Mucosa of descending colon (tissue), 3 donors: ENCODE measurements at regions not wholly inside any gene's neighbourhood (a gene's known extent, or its start where the extent isn't known, plus 50 kb on each side); places are given as distances from the start of the nearest gene placed in this dataset.
"Not testable (repeated sequence)": the region's sequence is repeated elsewhere in the genome, so short reads cannot be mapped to it uniquely, and the experiment has no call there.

Source experiments
- ATAC-seq: fragments of 200-7000 bp; cut with Tn5 transposase; one replicate; pipeline ENCODE4 v1.9.1; 2020; ENCODE audit warnings: mild to moderate bottlenecking, moderate library complexity
- DNase-seq, 3 donors: peaks; one replicate each; pipeline ENCODE4 v3.0.0-alpha.2; 2020
- H3K36me3 ChIP-seq: fragments of 200-600 bp; one replicate; pipeline ENCODE4 v1.8.0; 2021; ENCODE audit warnings: low read depth, mild to moderate bottlenecking
- H3K4me1 ChIP-seq: fragments of 200-600 bp; one replicate; pipeline ENCODE4 v1.8.0; 2021; ENCODE audit warnings: low read depth, mild to moderate bottlenecking
- H3K4me3 ChIP-seq: fragments of 200-600 bp; one replicate; pipeline ENCODE4 v1.8.0; 2021; ENCODE audit warnings: mild to moderate bottlenecking
- H3K9me3 ChIP-seq: fragments of 200-600 bp; one replicate; pipeline ENCODE4 v1.8.0; 2021; ENCODE audit warnings: mild to moderate bottlenecking
- CTCF ChIP-seq: fragments of 200-600 bp; IDR thresholded peaks from one replicate; pipeline ENCODE4 v1.8.0; 2022; ENCODE audit warnings: antibody characterized with exemption, mild to moderate bottlenecking
- intact Hi-C, 2 donors: fragments of 100-400 bp; cut with DNase I in 1 of 2; cut with micrococcal nuclease in 1 of 2; formaldehyde crosslinking; loops; one replicate each; pipeline versions ENCODE4 v1.11.0 to v1.11.1; 2022; cut with DNase I, micrococcal nuclease
- donor health status: DM: no; HTN: no; CAD: no; lungs with moderate emphysema.
- donor health status: DM: no; HTN: no; CAD: no.
- donor health status: DM: no; HTN: yes; CAD: no.

- no peaks in the 10 kb centered on the region for H3K4me1 ChIP-seq
- H3K9me3 ChIP-seq, result no peaks in the 10 kb centered on the region
- no peak for ATAC-seq
- no peak for TF ChIP-seq CTCF
- DNase-seq, result no peak
- H3K36me3 ChIP-seq, result no peaks in the 10 kb centered on the region
- intact Hi-C loops, result no loop called here
- no peak overlapping the region for H3K4me3 ChIP-seq
These were observed 190.6 kb downstream of the TBC1D2B start for GRCh38 chr15:77886805-77887448.

GRCh38 chr15:77885877-77886500, 191.5 kb downstream of the TBC1D2B start:
- H3K4me1 ChIP-seq, ATAC-seq, intact Hi-C loops, DNase-seq, H3K36me3 ChIP-seq, H3K9me3 ChIP-seq, H3K4me3 ChIP-seq: not testable (repeated sequence)

- intact Hi-C loops, DNase-seq, H3K4me1 ChIP-seq, ATAC-seq, H3K9me3 ChIP-seq, H3K4me3 ChIP-seq, H3K36me3 ChIP-seq: not testable (repeated sequence)
These were observed 194.5 kb downstream of the TBC1D2B start for GRCh38 chr15:77883012-77883411.

DNA sequence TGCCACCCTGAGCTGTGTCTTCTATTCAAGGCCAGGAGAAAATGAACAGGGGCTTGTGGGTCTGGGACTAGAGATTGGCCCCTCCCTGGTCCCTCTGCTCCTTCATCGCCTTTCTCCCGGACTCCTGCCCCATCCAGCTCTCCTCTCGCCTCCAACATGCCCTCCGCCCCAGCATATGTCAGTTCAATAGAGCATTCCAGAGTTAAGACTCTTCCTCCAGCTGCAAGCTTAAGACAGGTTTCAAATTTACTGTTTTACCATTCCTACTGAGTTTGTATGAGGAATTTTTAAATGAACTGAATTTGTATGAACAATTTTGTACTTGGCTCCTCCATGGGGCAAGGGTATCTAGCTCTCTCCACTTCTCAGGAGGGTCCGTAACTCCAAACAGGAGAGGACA, 195.6 kb downstream of the TBC1D2B start:
- intact Hi-C loops, result no loop called here
- Histone ChIP-seq H3K4me3 (no peak overlapping the region), H3K36me3 (no peaks in the 10 kb centered on the region), H3K9me3 (no peaks in the 10 kb centered on the region), H3K4me1 (no peaks in the 10 kb centered on the region)
- no peak for DNase-seq
- no peak for ATAC-seq
- no peak for TF ChIP-seq CTCF

DNA sequence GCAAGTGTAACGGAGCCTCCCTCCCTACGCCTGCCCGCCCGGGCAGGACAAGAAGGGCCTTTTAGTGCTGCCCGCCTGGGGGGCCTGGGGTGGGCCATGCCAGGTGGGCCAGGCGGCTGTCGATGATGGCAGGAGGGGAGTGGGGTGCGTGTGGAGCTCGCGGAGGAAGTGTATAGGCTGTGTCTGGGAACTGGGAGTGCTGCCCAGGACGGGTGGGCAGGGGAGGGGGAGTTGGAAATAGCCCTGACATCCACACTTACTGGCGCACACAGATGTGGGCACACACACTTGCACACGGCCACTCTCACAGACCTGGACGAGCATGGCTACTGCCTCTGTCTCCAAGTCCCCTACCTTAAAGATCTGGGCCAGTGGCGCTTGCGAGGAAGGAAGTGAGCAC, 196.0 kb downstream of the TBC1D2B start:
- ATAC-seq, H3K9me3 ChIP-seq, H3K4me1 ChIP-seq, H3K4me3 ChIP-seq, intact Hi-C loops, DNase-seq, H3K36me3 ChIP-seq: not testable (repeated sequence)

DNA sequence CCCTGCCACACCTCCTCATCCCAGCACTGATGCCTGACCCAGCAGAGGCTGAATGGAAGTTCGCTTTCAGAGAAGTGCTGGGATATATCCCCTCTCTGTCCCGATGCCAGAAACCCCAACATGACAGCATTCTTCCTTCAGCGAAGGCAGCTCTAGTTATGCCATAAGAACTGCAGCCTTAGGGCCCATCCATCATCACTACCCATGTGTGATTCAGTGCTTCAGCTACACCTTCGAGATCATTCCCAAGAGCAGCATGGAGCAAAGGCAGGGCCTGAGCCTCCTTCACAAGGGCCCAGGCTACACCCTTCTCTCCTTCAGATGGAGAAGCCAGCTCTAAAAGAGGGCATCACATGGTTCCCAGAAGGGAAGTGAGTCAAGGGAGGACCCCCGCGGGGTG, 198.0 kb downstream of the TBC1D2B start:
- H3K4me3 ChIP-seq, H3K4me1 ChIP-seq, ATAC-seq, H3K9me3 ChIP-seq, intact Hi-C loops, DNase-seq, H3K36me3 ChIP-seq: not testable (repeated sequence)

DNA sequence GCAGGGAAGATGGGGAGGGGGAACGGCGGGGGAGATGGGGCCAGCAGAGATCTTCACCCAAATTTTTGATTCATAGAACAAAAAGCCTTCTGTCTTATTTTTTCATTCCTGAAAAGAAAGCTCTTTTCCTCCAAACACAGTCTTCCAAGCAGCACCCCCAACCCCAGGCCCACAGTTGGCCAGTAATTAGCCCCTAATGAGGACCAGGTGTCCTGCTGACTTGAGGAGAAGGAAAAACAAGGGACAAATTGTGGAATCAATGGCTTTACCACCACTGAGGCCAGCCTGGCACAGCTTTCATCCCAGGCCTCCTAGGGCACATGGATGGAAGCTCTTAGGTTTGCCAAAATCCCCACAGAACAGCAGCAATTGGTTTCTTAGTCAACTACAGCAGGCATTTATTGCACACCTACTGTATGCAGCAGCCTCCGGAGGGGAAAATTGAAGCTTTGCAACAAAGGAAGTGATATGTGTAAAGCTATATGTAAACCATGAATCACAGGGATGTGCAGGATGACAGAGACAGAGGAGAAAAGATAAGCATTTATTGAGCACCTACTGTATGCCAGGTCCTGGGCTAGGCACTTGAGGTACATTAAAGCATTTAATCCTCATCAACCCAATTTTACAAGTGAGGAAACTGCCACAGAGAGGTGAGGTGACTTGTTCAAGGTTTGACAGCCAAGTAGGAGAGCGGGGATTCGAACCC, 199.5 kb downstream of the TBC1D2B start:
- ATAC-seq, result no peak
- Histone ChIP-seq H3K9me3 (no peaks in the 10 kb centered on the region), H3K4me1 (peaks cover 8% of the 10 kb centered on the region), H3K36me3 (no peaks in the 10 kb centered on the region), H3K4me3 (no peak overlapping the region)
- intact Hi-C loops, result no loop called here
- no peak for DNase-seq
- no peak for TF ChIP-seq CTCF

DNA sequence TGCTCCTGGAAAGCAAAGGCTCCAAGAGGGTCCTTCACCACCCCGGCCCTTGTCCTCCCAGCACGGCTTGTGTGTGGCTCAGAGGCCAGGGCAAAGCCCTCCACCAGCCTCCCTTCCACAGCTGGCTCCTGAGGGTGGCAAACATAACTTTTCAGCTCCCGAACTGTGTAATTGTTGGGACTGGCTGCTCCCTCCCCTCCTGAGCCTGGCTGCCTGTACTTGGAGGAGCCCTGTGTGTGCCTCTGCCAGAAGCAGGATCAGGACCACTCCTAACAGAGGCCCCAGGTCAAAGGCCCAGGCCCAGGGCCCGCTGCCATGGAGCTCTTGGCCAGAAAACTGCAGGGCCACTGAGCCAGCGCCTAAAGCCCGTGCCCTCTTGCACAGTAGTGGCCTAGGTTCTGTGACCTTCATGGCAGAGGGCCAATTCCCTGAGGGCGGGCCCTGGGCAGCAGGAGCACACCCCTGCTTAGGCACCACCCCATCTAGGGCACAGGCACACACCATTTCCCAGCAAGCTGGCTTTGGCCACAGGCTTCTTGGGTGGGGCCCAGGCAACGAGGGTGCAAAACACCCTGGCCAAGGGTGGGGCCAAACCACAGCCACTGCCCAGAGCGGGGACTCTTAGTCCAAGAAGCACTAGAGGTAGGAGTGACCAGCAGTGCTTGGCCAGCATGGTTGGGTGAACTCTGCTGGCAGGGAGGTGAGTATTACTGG, 201.2 kb downstream of the TBC1D2B start:
- H3K4me1 ChIP-seq, intact Hi-C loops, H3K36me3 ChIP-seq, H3K4me3 ChIP-seq, H3K9me3 ChIP-seq: not testable (repeated sequence)
- ATAC-seq (peak; percentile 90), DNase-seq (peak in 1 of 3 donors; percentile 51)

DNA sequence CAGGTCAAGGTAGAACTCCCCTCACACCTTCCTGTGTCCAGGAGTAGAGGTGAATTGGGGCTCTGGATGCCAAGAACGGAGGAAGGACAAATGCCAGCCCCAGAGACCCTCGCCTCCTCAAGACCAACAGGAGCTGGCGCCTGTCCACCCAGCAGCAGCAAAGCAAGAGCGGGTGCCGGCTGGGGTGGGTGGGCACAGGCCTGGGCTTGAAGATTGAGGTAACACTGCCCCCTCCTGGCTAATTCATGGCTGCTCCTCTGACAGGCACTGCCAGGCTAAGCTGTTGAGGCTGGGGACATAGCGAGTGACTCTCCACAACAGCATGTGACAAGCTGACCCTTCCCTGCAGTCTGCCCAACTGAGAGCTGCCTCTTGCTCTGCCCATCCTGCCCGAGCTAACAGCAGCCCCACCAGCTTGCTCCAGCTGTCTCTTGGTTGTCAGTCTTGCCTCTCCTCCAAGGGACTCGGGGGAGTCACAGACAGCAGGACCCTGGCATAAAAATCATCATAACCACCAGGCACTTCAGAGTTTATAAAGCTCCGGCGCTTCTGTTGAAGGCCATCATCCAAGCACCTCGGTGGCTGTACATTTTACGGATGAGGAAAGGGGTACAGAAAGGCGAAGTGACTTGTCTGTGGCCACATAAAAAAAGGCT, 202.3 kb downstream of the TBC1D2B start:
- DNase-seq (peak in 2 of 3 donors; percentile 61 to 79), ATAC-seq (peak; percentile 54)
- H3K36me3 ChIP-seq, intact Hi-C loops, H3K9me3 ChIP-seq, H3K4me3 ChIP-seq, H3K4me1 ChIP-seq: not testable (repeated sequence)
